IPS-NIHi7 (cell line): ENCODE measurements at regions not wholly inside any gene's neighbourhood (a gene's known extent, or its start where the extent isn't known, plus 50 kb on each side); places are given as distances from the start of the nearest gene placed in this dataset.

Experiments used
- DNase-seq: peaks from one replicate; pipeline ENCODE4 v3.0.0; 2012; ENCODE audit warnings: mixed read lengths; ENCODE audit errors: extremely low spot score

DNA sequence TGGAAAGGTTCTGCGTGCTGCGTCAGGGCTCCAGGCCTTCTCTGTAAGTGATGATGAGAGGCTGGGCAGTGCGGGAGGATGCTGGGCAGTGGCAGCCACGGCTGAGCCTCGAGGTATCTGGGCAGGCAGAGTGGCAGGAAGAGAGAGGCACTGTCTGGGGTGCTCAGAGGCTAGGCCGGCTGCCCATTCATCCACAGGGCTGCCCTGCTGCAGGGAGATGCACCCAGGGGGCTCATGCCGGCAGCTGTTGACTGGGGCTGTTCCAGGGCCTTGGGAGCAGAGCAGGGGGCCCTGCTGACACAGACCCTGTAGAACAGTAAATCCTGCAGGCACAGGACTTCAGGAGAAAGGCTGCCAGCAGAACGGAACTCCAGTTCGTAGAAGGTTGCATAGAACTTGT lies 88.8 kb downstream of the BOD1 start:
- DNase-seq, result no peak

DNA sequence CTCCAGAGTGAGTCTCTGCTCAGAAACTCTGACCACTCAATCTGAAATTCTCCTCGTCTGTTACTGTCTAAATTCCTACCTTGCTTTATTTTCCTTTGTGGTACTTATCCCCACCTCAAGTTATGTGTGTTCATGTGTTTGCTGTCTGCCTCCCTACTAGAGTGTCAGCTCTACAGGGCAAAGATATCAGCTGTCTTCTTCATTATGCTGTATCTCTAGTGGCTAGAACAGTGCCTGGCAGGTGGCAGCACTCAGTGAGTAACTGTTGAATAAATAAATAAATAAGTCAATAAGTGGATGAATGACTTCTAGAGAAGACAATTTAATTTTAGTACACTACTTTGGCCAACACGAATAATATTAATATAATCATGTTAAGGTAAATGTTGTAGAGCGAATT lies 92.3 kb downstream of the BOD1 start:
- no peak for DNase-seq

DNA sequence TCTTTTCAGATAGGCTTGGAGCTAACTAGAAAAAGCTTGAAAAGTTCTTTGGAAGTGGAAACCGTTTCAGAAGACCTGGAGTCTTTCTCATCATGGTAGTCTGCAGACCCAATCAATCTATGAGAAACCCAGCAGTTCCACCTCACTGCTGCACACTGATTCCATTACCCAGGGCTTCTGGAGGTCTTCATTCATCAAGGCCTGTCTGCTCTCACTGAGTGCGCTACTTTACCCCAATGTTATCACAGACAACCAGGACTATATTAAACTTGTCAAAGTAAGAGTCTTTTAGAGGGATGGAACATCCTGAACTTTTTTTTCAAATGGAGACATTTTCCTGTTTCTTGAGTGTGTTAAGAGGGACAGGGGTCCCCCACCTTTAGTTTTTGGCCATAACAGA lies 93.1 kb downstream of the BOD1 start:
- no peak for DNase-seq

DNA sequence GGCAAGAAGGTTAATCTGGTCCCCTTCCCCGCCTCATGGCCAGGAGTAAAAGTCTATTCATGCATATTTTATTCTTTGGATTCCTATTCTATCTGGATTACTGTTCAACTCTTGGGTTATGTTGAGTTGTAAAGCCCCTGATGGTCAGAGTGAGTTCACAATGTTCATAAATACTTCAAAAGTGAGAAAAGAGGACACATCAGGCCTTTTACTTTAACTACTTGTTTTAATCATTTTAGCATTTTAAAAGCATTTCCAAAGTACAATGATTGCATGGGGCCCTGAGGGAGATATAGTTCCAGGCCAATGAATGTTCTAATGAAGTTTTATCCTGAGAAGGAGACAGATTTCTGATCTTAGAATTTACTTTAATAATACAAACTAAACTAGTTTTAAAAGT lies 93.9 kb downstream of the BOD1 start:
- DNase-seq, result no peak

DNA sequence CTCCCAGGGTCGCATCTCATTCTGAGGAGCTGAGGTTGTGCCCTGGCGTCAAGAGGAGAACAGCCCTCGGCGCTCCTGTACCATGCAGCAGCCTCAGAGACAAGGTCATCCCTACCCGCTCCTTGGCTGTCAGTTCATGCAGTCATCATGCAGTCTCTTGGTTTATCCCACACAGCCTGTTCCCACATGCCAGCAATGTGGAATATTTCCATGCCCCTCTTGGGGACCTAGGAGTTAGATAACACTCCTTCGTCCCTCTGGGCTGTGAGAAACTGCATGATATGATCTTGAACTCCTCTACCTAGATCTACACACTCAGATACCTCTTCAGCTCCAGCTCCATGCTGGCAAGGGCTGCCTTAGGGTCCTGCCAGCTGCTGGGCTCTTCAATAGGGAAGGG lies 97.6 kb downstream of the BOD1 start:
- DNase-seq, result no peak

DNA sequence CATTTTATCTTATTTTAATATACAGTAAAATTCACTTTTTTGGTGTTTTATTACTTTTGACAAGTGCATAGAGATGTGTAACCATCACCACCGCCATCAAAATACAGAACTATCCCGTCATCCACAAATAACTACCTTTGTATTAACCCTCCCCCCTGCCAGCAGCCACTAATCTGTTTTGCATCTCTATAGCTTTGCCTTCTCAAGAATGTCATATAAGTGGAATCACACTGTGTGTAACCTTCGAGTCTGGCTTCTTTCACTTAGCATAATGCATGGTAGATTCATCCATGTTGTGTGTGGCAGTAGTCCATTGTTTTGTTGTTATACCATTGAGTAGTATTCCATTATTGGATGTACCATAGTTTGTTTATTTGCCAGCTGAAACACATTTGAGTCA lies 98.8 kb downstream of the BOD1 start:
- no peak for DNase-seq

DNA sequence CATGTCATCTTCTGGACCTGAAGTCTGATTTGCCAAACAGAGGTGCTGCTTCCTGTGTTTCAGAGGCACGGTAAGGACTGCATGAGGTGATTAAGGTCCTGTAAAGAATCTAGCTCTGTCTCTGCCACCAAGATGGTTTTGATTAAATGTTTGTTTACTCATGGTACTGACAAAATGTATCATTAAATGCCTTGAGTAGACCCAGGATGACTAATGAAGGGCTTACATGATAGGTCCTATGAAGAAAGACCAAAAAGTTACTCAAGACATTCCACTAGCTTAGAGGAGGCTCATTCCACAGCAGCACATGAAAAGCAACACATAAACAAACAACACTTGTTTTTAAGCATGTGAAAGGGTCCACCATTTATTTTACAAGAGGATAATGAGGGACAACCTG lies 100.9 kb downstream of the BOD1 start:
- no peak for DNase-seq

DNA sequence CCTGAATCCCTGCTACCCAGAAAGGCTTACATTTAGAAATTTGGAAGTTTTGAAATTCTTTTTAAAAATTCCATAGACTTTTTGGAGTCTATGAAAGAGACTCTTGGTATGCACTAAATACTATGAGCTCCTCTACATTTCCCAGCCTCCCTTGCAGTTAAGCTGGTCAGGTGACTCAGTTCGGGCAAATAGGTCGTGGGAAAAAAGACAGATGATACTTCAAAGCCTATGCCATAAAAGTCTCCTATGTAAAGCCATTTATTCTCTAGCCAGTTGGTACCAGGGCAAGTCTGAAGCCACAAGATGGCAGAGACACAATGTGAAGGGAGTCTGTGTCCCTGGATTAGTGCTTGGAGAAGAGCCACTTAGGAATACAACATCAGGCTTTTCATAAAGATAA lies 101.8 kb downstream of the BOD1 start:
- no peak for DNase-seq

DNA sequence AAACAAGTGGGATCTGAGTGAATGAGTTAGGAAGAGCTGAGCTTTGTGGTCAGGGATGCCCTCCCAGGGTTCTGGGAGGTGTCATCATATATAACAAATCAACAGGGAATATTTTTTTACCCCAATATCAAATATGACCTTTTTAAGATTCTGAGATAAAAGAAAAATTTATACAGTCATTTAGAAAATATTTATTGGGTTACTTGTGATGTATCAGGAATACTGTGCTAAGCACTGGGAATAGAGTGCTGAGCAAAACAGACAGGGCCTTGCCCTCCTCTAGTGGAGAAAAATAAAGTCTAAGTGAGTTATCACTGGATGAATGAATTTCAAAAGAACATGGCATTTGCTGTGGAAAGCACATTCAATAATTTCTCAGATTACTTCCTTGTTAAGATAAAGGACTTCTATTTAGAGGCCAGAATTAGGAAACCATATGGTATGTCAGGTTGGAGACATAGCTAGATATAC lies 102.9 kb downstream of the BOD1 start:
- no peak for DNase-seq

DNA sequence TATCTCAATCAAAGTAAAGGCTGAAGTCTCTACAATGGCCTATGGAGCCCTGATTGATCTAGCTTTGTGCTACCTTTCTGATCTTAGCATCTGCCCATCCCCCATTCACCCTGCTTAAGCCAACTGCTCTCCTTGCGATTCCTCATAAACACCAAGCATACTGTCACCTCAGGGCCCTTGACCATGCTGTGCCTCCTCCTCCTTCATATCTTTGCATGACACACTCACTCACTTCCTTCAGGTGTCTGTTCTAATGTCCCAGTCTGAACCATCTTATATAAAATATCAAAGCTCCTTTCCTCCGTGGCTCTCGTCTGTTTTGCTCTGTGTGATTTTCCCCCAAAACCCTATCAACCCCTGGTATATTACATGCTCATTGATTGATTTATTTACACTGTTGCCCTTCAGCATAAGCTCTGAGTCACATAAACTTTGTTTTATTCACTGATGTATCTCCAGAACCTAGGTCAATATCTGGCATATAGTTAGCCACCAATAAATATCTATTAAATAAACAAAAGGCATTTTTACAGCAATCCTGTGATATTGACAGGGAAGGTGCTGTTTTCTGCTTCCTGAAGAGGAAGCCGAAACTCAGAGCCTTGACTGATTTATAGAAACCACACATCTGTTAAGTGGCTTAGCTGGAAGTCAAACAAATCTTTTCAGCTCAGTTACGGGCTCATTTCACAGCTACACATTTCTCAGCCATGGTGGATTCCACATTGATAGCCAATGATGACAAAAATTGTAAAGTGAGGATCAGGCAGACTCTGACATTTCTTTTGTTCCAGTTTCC lies 103.6 kb downstream of the BOD1 start:
- no peak for DNase-seq

DNA sequence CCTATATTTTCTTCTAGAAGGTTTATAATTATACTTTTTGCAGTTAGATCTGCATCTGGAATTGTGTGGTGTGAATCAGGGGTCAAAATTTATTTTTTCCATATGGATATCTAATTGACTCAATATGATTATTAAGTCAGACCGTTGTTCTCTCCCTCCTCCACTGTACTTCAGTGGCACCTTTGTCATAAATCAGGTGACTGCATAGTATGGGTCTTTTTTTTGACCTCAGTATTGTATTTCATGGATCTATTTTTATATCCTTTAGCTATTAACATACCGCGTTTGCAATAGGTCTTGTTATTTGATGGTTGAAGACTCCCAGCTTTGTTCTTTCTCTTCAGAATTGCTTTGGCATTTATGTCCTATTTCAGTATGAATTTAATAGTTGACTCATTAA lies 107.4 kb downstream of the BOD1 start:
- DNase-seq, result no peak

DNA sequence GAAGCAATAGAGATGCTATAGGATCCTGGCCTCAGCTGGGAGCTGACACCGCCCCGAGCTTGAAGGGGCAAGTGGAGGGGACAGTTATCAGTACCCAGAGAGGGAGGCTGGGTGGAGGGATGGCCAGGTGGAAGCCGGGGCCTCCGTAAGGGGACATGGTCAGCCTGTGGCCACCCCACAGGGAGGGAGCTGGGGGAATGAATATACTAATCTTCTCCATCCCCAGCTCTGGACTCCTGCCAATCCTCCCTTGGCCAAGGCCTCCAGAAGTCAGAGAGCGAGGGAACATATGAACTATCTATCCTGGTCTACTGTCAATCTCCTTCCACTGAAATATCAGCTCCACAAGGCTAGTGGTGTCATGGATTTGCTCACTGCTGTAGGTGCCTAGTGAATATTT lies 109.3 kb downstream of the BOD1 start:
- DNase-seq, result no peak

DNA sequence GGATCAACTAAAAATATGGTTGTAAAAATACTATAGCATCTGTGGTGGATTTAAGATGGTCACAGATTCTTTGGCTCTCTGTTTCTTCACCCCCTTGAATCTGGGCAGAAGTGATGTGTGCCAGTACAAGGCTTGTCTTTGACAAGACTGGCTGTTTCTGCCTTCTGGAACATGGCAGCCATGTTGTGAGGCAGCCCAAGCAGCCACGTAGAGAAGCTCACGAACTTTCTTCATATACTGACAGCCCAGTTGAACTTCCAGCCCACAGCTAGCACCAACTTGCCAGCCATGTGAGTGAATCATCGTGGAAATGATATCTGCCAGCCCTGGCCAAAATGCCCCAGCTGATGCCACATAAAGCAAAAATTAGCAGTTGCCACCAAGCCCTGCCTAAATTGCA lies 110.8 kb downstream of the BOD1 start:
- DNase-seq, result no peak

DNA sequence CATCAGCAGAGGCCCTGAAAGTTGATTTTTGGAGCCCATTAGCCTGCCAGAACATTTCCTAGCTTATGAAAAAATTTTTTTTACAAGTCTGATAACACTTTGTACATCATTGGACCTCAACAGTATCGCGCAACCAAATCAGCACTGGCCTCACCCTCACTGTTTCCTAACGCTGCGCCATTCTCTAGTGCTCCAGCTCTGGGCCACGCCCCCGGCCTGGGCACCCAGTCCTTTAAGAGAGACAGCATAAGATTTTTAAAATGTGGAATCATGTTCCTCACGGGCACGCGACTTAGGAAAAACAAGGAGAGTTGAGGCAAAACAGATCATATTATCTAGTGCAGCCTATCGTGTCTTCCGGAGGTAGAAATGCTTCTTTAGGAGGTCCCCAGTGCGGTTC lies 114.5 kb downstream of the BOD1 start:
- DNase-seq, result no peak

DNA sequence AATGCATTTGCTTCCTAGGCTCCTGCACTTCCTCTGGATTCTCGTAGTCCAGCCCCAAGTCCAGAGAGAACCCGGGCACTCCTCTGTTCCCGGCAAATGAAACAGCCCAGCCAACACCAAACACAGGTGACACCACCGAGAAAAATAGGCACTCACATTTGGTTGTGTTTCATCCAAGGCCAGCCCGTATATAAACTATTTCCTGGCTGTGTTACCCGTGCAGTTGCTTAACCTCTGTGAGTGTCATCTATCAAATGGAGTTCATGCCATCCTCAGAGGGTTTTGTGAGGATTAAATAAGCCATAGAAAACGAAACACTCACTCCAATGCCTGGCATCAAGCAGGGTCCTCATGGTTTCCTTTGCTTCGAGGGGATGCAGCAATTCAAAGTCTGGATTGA lies 115.2 kb downstream of the BOD1 start:
- no peak for DNase-seq

DNA sequence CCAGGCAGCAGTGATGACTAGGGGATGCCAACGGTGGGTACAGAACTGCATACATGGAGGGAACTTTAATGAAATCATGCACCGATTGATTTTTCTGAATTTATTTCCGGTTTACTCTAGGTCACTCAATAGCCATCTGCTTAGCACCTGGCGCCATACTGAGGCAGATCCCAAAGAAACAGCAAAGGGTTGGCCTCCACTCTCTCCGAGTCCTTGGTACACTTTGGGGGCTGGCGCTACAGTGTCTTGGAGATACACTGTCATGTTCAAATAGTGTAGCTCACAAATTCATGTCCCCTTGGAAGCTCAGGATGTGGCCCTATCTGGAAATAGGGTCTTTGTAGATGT lies 116.3 kb downstream of the BOD1 start:
- DNase-seq, result no peak

DNA sequence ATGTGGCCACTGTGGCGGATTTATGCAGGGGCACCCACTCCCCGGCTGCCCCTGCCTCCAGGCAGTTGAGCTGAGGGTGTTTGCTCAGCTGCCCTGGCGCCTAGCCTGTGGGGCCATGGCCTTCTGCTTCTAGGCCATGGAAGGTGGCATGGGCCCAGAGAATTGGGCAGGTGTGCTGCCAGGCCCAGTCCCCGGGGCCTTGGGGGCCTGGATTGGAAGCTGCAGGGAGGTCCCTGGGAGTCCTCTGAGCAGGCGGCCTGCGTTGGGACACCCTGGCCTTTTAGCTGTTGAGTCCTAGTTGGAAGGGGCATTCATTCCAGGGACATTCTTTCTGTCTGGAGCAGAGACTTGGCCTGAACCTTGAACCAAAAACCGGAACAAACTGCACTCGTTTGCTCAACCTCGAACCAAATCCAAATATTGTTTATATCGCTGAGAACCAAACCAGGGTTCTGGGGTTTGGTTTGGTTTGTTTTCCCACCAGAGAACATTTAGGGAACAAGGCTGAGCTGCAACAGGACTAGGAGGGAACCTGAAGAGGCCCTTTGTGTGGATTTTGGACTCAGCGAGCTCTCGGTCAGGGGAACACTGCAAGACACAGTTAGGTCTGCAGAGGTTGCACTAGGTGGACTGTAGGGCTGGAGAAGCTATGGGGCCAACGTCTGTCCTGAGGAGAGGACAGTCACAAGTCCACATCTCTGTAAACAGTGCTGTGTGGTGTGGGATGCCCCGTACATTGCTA lies 116.8 kb downstream of the BOD1 start:
- DNase-seq, result no peak

DNA sequence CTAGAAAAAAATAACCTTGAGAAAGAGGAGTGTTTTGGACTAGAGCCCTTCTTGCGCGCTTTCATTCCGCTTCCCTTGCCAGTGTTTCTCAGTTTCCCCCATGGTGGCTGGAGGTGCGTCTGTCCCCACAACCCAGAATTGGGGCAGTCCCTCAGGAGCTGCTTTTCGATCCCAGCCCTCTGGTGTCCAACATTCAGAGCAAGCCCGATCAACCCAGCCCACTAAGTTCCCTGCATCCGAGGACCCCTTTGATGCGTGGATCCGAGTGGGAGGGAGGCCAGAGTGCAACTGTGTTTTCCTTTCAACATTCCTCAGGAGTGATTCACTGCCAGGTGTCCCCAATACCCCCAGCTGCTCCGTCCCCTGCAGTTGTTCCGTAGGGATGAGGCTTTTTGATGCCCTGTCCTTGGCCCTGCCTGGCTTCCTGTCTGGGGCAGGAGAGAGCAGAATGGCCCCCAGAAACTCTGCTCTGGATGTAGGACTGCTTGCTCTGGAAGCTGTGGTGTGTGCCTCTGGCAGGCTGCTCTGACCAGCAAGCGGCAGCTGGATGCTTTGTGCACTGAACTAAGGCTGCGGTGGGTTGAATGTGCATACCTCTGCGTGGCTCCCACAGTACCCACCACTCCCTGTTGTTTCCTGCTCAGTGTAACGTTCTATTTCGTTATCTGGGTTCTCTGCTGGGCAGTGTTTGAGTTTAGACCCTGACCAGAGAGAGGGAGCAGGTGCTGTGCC lies 117.5 kb downstream of the BOD1 start:
- peak; percentile 46 for DNase-seq

DNA sequence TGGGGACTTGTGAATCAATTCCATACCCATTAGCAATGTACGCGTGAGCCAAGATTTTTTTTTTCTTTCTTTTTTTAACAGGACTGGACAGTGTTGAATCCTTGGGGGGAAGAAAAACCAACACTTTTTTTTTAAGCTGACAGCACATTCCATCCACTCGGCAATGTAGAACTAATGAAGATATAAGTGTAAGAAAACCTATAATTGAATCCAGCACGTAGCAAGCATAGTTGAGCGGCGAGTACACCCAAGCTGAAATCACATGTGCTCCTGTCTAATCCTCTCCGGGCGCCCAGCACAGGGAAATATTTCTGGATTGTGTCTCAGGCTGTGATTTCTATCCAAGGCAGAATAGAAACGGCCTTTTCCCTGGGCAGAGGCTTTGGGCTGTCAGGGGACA lies 118.2 kb downstream of the BOD1 start:
- no peak for DNase-seq

DNA sequence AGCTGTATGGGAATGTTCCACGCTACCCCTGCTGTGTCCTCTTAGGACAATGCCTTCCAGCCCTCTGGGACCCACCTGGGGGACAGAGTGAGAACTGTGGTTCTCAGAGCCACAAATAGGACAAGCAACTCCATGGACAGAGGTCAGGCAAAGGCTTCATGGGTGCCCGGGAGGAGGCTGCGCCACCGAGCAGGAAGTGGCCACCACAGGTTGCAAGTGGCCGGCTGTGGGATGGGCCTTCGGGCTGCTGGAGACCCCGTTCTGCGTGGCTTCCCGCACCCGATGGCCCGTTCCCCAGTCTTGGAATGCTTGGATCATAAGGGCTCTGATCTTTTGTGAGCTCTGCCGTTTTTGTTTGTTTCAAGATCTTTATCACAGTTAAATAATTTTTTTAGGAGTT lies 118.8 kb downstream of the BOD1 start:
- no peak for DNase-seq

DNA sequence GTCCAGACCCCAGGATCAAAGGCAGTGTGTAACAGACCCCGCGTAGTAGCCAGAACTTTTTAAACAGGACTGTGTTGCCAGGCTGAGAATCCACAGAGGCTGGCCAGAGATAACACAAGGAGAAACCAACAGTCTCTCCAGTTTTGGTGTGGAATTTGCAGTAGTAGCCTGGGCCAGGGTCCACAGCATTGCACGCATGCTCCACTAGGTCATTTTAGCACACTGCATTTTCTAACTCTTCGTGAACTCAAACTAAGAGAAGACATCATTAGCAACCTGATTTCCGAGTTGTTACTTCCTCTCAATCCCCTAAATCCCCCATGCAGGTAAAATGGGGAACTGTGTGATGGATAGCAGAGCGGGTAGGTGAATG lies 119.6 kb downstream of the BOD1 start:
- no peak for DNase-seq

DNA sequence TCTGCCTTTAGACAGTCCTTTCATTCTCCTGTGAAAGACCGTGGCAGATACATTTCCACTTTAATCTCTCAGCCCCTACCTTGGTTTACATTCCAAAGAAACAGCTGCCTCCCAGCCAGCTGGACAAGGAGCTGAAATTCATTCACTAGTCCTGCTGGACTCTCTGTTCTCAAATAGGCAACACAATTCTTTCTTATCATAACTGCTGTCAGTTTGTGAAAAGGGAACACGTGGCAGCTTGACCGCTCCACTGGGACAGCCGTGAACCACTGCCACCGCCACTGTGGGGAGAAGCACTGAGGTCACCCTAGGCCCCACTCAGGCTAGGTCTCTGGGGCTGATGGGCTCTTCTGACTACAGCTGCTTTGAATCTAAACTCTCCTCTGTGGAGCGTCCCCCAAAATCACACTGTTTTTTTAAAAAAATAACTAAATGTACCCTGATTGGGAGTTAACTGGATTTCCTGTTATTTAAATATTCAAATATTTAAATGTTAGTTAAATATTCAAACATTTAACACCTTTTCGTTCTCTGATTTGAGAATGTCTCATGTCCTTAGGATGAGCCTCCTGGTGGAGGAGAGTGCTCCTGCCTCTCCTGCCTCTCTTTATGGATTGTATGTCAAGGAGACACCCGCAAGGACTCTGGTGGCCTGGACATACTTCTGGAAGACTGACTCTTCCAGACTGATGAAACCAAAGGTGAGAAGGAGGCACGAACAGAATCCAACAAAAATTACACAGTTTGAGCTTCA lies 120.1 kb downstream of the BOD1 start:
- no peak for DNase-seq
